Testis (tissue), 2 donors: ENCODE measurements at regions not wholly inside any gene's neighbourhood (a gene's known extent, or its start where the extent isn't known, plus 50 kb on each side); places are given as distances from the start of the nearest gene placed in this dataset.

Source experiments
- DNase-seq: peaks from one replicate; pipeline ENCODE4 v3.0.0-alpha.2; 2019
- H3K27ac ChIP-seq, 2 donors: fragments of 200-600 bp; sonication (generic); one replicate each; pipeline ENCODE4 v1.5.1; 2019
- H3K27me3 ChIP-seq: fragments of 200-600 bp; sonication (generic); one replicate; pipeline ENCODE4 v1.5.1; 2019
- H3K36me3 ChIP-seq: fragments of 200-600 bp; sonication (generic); one replicate; pipeline ENCODE4 v1.5.1; 2017; ENCODE audit warnings: low read depth; ENCODE audit errors: missing control alignments
- H3K4me1 ChIP-seq: fragments of 200-600 bp; sonication (generic); one replicate; pipeline ENCODE4 v1.5.1; 2019
- H3K4me3 ChIP-seq, 2 donors: fragments of 200-600 bp; sonication (generic); one replicate each; pipeline ENCODE4 v1.5.1; 2017 to 2019
- H3K9me3 ChIP-seq: fragments of 200-600 bp; sonication (generic); one replicate; pipeline ENCODE4 v1.5.1; 2017
- POLR2A ChIP-seq: fragments of 450-650 bp; IDR thresholded peaks from one replicate; pipeline ENCODE4 v1.6.1; 2017; ENCODE audit warnings: antibody characterized with exemption, mild to moderate bottlenecking, moderate library complexity
- WGBS, 2 donors: methylation state at CpG; one replicate each; pipeline ENCODE4 v1.1.5; 2018; 5-methylcytosine and 5-hydroxymethylcytosine counted together
- intact Hi-C: fragments of 100-400 bp; cut with DNase I; formaldehyde crosslinking; loops from one replicate; pipeline ENCODE4 v1.15.1; 2023; ENCODE audit warnings: low total_unique reads
- TF ChIP-seq, protein P1 (sequence below), 3 experiments: fragments of 450-650 bp in 2 of 3; fragments of 200-600 bp in 1 of 3; sonication (generic) in 1 of 3; IDR thresholded peaks; one replicate each; pipeline ENCODE4 v1.5.1; 2016 to 2019; ENCODE audit warnings: antibody characterized with exemption in 3 of 3, mild to moderate bottlenecking in 2 of 3, moderate library complexity in 1 of 3

DNA sequence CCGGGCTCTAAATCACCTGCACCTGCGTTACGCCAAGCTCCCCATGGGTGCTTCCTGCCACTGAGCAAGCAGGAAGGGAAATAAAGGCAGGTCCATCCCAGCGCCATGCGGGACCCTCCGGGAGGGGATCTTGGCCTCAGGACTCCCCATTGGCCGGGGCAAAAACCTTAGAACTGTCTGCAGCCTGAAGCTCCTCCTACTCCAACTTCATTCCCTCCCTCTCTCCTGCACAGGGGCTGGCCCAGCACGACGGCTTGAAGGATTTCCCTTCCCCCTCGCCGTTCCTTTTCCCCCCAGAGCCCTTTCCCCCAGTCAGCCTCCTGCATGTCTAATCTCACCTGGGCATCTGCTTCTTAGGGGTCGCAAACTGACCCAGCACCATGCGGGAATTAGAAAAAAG lies 137.2 kb upstream of the NCOR2 start:
- Histone ChIP-seq H3K27ac (peak overlapping the region in 1 of 2 donors; percentile 13), H3K36me3 (no peaks in the 10 kb centered on the region), H3K4me1 (peaks cover 36% of the 10 kb centered on the region), H3K4me3 (no peak overlapping the region), H3K9me3 (no peaks in the 10 kb centered on the region), H3K27me3 (no peaks in the 10 kb centered on the region)
- no peak for TF ChIP-seq POLR2A
- TF ChIP-seq, protein P1, sequence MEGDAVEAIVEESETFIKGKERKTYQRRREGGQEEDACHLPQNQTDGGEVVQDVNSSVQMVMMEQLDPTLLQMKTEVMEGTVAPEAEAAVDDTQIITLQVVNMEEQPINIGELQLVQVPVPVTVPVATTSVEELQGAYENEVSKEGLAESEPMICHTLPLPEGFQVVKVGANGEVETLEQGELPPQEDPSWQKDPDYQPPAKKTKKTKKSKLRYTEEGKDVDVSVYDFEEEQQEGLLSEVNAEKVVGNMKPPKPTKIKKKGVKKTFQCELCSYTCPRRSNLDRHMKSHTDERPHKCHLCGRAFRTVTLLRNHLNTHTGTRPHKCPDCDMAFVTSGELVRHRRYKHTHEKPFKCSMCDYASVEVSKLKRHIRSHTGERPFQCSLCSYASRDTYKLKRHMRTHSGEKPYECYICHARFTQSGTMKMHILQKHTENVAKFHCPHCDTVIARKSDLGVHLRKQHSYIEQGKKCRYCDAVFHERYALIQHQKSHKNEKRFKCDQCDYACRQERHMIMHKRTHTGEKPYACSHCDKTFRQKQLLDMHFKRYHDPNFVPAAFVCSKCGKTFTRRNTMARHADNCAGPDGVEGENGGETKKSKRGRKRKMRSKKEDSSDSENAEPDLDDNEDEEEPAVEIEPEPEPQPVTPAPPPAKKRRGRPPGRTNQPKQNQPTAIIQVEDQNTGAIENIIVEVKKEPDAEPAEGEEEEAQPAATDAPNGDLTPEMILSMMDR (IDR thresholded peaks at IDR 0.05) = no peak
- DNase-seq = no peak
- WGBS, 2 donors = 85 to 87% methylated on average over 13 of the region's 13 CpGs
- intact Hi-C loops = no loop called here

DNA sequence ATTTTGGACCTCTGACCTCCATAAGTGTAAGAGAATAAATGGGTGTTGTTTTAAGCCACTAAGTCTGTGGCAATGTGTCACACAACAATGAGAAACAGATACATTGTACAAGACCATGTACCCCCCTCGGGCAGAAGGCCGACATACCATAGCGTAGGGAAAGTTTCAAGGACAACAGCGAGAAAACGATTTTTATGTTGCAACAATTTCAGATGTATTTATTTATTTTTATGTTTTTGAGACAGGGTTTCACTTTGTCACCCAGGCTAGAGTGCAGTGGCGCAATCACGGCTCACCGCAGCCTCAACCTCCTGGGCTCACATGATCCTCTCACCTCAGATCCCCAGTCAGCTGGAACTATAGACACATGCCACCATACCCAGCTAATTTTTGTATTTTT lies 136.4 kb upstream of the NCOR2 start:
- intact Hi-C loops = no loop called here
- WGBS, 2 donors = 56% methylated on average over 8 of the region's 8 CpGs
- Histone ChIP-seq H3K4me3 (no peak overlapping the region), H3K36me3 (no peaks in the 10 kb centered on the region), H3K9me3 (no peaks in the 10 kb centered on the region), H3K27me3 (no peaks in the 10 kb centered on the region), H3K4me1 (peaks cover 42% of the 10 kb centered on the region), H3K27ac (peak overlapping the region in 1 of 2 donors; percentile 56)
- TF ChIP-seq, protein P1 (IDR thresholded peaks at IDR 0.05) = no peak
- no peak for TF ChIP-seq POLR2A
- DNase-seq = peak; percentile 76

DNA sequence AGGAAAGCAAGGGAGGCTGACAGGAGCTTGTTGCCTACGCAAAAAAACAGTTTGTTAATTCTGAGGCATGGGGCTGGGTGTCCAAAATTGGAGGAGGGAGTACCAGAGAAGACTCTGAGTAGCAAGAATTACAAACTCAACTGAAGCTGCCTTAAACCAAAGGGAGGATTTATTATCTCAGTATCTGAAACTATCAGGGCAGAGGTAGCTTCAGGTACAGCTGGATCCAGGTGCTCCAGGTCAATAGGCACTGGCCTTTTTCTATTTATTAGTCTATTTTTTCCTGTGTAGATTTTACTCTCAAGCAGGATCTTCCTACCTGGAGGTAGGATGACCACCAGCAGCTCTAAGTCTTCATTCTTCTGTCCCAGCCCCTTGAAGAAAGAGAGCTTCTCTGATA lies 135.3 kb upstream of the NCOR2 start:
- TF ChIP-seq POLR2A = no peak
- TF ChIP-seq, protein P1 (IDR thresholded peaks at IDR 0.05) = no peak
- Histone ChIP-seq H3K27me3 (no peaks in the 10 kb centered on the region), H3K4me3 (no peak overlapping the region), H3K27ac (peak overlapping the region; percentile 38 to 56), H3K9me3 (no peaks in the 10 kb centered on the region), H3K4me1 (peaks cover 53% of the 10 kb centered on the region), H3K36me3 (no peaks in the 10 kb centered on the region)
- WGBS, 2 donors = 87 to 100% methylated on average over 1 of the region's 1 CpG
- intact Hi-C loops = no loop called here
- DNase-seq = no peak

DNA sequence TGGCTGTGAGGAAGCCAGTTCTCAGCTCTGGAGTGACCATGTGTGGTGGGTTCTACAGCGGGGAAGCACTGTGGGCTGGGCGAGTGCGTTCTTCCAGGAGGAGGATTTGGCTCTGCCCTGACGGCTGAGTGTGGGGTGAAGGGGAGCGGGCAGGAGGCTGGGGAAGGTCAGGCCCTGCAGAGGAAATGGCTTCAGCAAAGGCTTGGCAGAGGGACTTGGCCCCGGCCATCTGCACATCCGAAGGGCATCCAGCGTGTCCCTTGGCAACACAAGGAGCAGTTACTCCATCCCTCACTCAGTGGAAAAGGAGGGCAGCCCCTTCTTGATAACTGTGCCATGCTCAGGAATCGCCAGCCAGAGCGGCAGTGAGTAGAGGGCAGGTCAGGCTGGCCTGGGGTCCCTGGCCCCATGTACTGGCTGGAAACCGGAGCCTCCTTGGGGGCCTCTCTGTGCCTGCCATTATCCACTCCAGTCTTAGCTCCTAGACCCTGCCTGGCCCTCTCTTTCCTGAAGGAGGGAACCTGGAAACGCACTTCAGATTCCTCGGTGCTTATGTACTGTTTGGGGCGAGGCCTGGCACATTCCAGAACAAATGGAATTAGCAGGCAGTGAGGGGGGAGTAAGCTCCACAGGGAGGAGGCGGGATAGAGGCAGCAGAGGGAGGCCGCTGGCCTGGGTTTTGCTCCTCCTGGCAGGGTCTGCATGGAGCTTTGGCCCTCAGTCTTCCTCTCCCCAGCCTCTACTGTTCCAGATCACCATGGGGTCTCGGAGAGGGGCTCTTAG lies 133.6 kb upstream of the NCOR2 start:
- TF ChIP-seq, protein P1 (IDR thresholded peaks at IDR 0.05) = no peak
- no peak for TF ChIP-seq POLR2A
- Histone ChIP-seq H3K36me3 (no peaks in the 10 kb centered on the region), H3K9me3 (no peaks in the 10 kb centered on the region), H3K4me3 (no peak overlapping the region), H3K27me3 (no peaks in the 10 kb centered on the region), H3K4me1 (peaks cover 65% of the 10 kb centered on the region), H3K27ac (peak overlapping the region; percentile 69 to 72)
- WGBS, 2 donors = 27 to 41% methylated on average over 11 to 16 of the region's 17 CpGs
- DNase-seq = peak; percentile 74
- intact Hi-C loops = no loop called here

DNA sequence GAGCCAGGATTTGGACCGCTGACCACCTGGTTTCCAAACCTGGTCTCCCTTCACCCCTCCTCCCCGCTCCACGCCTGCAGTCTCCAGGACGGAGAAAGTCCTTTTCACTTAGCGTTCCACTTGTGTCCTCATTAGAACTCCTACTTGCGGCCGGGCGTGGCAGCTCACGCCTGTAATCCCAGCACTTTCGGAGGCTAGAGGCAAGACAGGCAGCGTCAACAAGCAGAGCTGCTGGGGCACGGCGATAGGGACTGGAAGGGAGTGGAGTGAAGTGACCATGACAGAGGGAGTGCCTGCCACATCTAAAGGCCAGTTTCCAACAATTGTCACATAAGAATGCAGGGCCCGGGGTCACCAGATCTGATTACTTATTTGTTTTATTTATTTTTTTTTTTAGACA lies 132.5 kb upstream of the NCOR2 start:
- H3K27ac ChIP-seq = peak overlapping the region; percentile 69 to 72
- H3K9me3 ChIP-seq = no peaks in the 10 kb centered on the region
- no peak for DNase-seq
- no peaks in the 10 kb centered on the region for H3K36me3 ChIP-seq
- TF ChIP-seq, protein P1 (IDR thresholded peaks at IDR 0.05) = no peak
- no peak for TF ChIP-seq POLR2A
- intact Hi-C loops = no loop called here
- no peaks in the 10 kb centered on the region for H3K27me3 ChIP-seq
- 63 to 75% methylated on average over 14 of the region's 14 CpGs for WGBS, 2 donors
- H3K4me1 ChIP-seq = peaks cover 70% of the 10 kb centered on the region
- H3K4me3 ChIP-seq = no peak overlapping the region
